HG03025 (cell line): ENCODE measurements at regions not wholly inside any gene's neighbourhood (a gene's known extent, or its start where the extent isn't known, plus 50 kb on each side); places are given as distances from the start of the nearest gene placed in this dataset.
A peak's percentile ranks its signal among the peaks of the same experiment; 100 is the strongest.

Source experiments
- ATAC-seq: cut with Tn5 transposase; IDR thresholded peaks from one replicate; pipeline ENCODE4 v1.9.1; 2021; ENCODE audit warnings: mild to moderate bottlenecking, moderate library complexity; ENCODE audit not compliant: unreplicated experiment, low FRiP score

GRCh38 chr6:148128014-148128730, 214.5 kb upstream of the SASH1 start:
- ATAC-seq, result no peak

- no peak for ATAC-seq
Observed at GRCh38 chr6:148134592-148134991, 208.0 kb upstream of the SASH1 start.

- ATAC-seq, result no peak
Observed at GRCh38 chr6:148136586-148136985, 206.1 kb upstream of the SASH1 start.

- no peak for ATAC-seq
Observed at GRCh38 chr6:148137652-148138051, 205.0 kb upstream of the SASH1 start.

- ATAC-seq, result no peak
Observed at GRCh38 chr6:148138573-148138972, 204.1 kb upstream of the SASH1 start.

GRCh38 chr6:148140772-148141557, 201.7 kb upstream of the SASH1 start:
- no peak for ATAC-seq

- ATAC-seq, result no peak
Observed at GRCh38 chr6:148142821-148143220, 199.8 kb upstream of the SASH1 start.

- ATAC-seq, result no peak
Observed at GRCh38 chr6:148143771-148144170, 198.9 kb upstream of the SASH1 start.

GRCh38 chr6:148144917-148145521, 197.6 kb upstream of the SASH1 start:
- ATAC-seq, result peak; percentile 67

- no peak for ATAC-seq
Observed at GRCh38 chr6:148146717-148147462, 195.7 kb upstream of the SASH1 start.

GRCh38 chr6:148147463-148147830, 195.2 kb upstream of the SASH1 start:
- ATAC-seq, result no peak

- ATAC-seq, result no peak
Observed at GRCh38 chr6:148151896-148152643, 190.6 kb upstream of the SASH1 start.

- no peak for ATAC-seq
Observed at GRCh38 chr6:148154668-148155067, 188.0 kb upstream of the SASH1 start.

- ATAC-seq, result no peak
Observed at GRCh38 chr6:148155293-148155692, 187.3 kb upstream of the SASH1 start.

GRCh38 chr6:148157841-148158240, 184.8 kb upstream of the SASH1 start:
- no peak for ATAC-seq

- ATAC-seq, result no peak
Observed at GRCh38 chr6:148164645-148165044, 178.0 kb upstream of the SASH1 start.

GRCh38 chr6:148166339-148166968, 176.2 kb upstream of the SASH1 start:
- ATAC-seq, result no peak

GRCh38 chr6:148169706-148170105, 172.9 kb upstream of the SASH1 start:
- ATAC-seq, result no peak

- no peak for ATAC-seq
Observed at GRCh38 chr6:148170286-148170685, 172.4 kb upstream of the SASH1 start.

- no peak for ATAC-seq
Observed at GRCh38 chr6:148173548-148173947, 169.1 kb upstream of the SASH1 start.
